ENCODE measurements at regions not wholly inside any gene's neighbourhood (a gene's known extent, or its start where the extent isn't known, plus 50 kb on each side); places are given as distances from the start of the nearest gene placed in this dataset.

DNA sequence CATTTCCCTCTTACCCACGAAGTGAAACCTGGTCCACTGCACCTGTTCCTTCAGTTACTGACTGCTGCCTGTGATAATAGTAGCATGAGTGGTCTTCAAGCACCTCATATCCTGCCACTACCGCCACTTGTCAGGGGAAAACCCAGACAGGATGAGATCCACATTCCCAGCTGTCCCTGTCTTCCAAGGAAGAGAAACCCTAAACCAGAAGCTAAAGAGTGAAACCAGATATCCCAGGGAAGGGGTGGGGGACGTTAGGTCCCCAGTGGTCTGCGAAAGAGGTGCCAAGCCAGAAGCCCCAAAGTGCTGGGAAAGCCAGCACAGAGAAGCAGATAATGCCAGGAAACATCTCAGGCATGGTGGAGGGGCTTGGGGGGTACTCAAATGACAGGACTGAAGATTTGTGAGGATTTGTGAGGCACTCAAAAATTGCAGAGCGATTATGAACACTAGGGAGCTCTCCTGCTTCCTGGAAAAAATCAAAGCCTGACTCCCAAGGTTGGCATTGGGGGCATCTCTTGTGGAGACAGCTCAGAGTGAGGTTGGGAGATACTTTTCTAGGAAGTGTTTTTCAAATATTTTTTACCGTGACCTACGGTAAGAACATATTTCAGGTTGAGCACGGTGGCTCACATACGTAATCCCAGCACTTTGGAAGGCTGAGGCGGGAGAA is 77.9 kb downstream of the TMEM30B start:
- DNase-seq = no peak
- no peaks in the 10 kb centered on the region for H3K36me3 ChIP-seq
- H3K4me3 ChIP-seq = no peak overlapping the region
- no peak overlapping the region for H3K27ac ChIP-seq
- intact Hi-C loops (cut with DNase I; ENCODE audit: low total_unique reads) = no loop called here
- no peaks in the 10 kb centered on the region for H3K9me3 ChIP-seq
- WGBS, 5 donors = 70 to 77% (median 76%) methylated on average over 10 of the region's 10 CpGs
- TF ChIP-seq POLR2AphosphoS5 (IDR thresholded peaks at IDR 0.05) (no peak), POLR2A (IDR thresholded peaks at IDR 0.05) (no peak)
- TF ChIP-seq, protein P1, sequence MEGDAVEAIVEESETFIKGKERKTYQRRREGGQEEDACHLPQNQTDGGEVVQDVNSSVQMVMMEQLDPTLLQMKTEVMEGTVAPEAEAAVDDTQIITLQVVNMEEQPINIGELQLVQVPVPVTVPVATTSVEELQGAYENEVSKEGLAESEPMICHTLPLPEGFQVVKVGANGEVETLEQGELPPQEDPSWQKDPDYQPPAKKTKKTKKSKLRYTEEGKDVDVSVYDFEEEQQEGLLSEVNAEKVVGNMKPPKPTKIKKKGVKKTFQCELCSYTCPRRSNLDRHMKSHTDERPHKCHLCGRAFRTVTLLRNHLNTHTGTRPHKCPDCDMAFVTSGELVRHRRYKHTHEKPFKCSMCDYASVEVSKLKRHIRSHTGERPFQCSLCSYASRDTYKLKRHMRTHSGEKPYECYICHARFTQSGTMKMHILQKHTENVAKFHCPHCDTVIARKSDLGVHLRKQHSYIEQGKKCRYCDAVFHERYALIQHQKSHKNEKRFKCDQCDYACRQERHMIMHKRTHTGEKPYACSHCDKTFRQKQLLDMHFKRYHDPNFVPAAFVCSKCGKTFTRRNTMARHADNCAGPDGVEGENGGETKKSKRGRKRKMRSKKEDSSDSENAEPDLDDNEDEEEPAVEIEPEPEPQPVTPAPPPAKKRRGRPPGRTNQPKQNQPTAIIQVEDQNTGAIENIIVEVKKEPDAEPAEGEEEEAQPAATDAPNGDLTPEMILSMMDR (IDR thresholded peaks at IDR 0.05 in 8 of 11, conservative IDR thresholded peaks at IDR 0.05 in 3 of 11) = no peak
- H3K4me1 ChIP-seq = no peaks in the 10 kb centered on the region
- peaks cover 0 to 35% (median 0%) of the 10 kb centered on the region in 7 donors for H3K27me3 ChIP-seq (replicated peaks in 1 of 7)

DNA sequence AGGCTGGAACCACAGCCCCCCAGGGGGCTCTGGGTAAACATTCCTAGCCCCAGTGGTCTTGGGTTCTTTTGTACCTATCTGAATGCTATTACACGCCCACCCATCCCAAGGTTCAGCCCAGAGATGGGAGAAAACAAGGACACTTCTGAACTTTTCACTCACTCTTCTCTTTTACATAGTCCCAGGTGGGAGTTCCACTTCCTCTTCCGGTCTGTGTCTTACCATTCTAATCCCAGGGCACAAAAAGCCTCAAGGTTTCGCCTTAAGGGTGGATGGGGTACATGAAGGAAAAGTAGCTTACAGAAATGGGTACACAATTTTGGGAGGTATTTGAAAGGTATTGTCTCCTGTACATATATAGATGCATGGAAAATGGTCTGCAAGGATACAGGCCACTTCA is 79.0 kb downstream of the TMEM30B start:
- intact Hi-C loops (cut with DNase I; ENCODE audit: low total_unique reads) = no loop called here
- H3K27ac ChIP-seq = no peak overlapping the region
- H3K27me3 ChIP-seq (replicated peaks in 1 of 7) = peaks cover 0 to 42% (median 0%) of the 10 kb centered on the region in 7 donors
- no peak for TF ChIP-seq POLR2AphosphoS5 (IDR thresholded peaks at IDR 0.05)
- TF ChIP-seq POLR2A (IDR thresholded peaks at IDR 0.05) = no peak
- TF ChIP-seq, protein P1 (IDR thresholded peaks at IDR 0.05 in 8 of 11, conservative IDR thresholded peaks at IDR 0.05 in 3 of 11) = no peak
- no peak overlapping the region for H3K4me3 ChIP-seq
- no peaks in the 10 kb centered on the region for H3K4me1 ChIP-seq
- no peak for DNase-seq
- no peaks in the 10 kb centered on the region for H3K9me3 ChIP-seq
- H3K36me3 ChIP-seq = no peaks in the 10 kb centered on the region
- 69 to 87% (median 80%) methylated on average over 3 of the region's 3 CpGs for WGBS, 5 donors

DNA sequence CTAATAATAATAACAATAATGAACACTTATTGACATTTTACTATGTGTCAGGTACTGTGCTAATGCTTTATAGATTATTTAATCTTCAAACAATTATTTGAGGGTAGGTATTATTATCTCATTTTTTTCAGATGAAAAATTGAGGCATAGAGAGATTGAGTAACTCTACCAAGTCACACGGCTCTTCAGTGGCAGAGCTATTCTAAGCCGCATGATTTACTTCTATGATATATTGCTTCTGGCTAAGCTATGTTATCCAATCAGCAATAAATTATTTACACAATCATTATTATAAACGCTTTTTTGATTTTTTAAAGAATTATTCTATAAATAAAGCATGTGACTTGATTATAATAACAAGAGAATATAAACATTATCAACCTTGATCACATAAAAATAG is 80.0 kb downstream of the TMEM30B start:
- H3K36me3 ChIP-seq = no peaks in the 10 kb centered on the region
- no peak for DNase-seq
- H3K4me1 ChIP-seq = no peaks in the 10 kb centered on the region
- intact Hi-C loops (cut with DNase I; ENCODE audit: low total_unique reads) = no loop called here
- H3K9me3 ChIP-seq = no peaks in the 10 kb centered on the region
- WGBS, 5 donors = 47 to 63% (median 55%) methylated on average over 3 of the region's 3 CpGs
- no peak overlapping the region for H3K4me3 ChIP-seq
- H3K27ac ChIP-seq = no peak overlapping the region
- H3K27me3 ChIP-seq (replicated peaks in 1 of 7) = peaks cover 0 to 42% (median 0%) of the 10 kb centered on the region in 7 donors
- TF ChIP-seq POLR2AphosphoS5 (IDR thresholded peaks at IDR 0.05) (no peak), POLR2A (IDR thresholded peaks at IDR 0.05) (no peak)
- TF ChIP-seq, protein P1 (IDR thresholded peaks at IDR 0.05 in 8 of 11, conservative IDR thresholded peaks at IDR 0.05 in 3 of 11) = no peak

DNA sequence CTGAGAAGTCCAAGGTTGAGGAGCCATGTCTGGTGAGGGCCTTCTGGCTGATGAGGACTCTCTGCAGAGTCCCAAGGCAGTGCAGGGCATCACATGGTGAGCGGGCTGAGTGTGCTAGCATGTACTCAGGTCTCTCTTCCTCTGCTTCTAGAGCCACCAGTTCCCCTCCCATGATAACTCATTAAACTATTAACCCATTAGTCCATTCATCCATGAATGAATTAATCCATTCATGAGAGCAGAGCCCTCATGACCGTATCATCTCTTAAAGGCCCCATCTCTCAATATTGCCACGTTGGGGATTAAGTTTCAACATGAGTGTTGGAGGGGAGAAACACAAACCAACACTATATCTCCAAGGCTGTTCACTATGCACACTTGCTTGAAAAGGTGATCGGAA is 83.7 kb downstream of the TMEM30B start:
- TF ChIP-seq POLR2AphosphoS5 (IDR thresholded peaks at IDR 0.05) = no peak
- TF ChIP-seq POLR2A (IDR thresholded peaks at IDR 0.05) = no peak
- TF ChIP-seq, protein P1 (IDR thresholded peaks at IDR 0.05 in 8 of 11, conservative IDR thresholded peaks at IDR 0.05 in 3 of 11) = no peak
- intact Hi-C loops (cut with DNase I; ENCODE audit: low total_unique reads) = no loop called here
- Histone ChIP-seq H3K4me1 (no peaks in the 10 kb centered on the region), H3K36me3 (no peaks in the 10 kb centered on the region), H3K4me3 (no peak overlapping the region), H3K27me3 (replicated peaks in 1 of 7) (peaks cover 0 to 37% (median 0%) of the 10 kb centered on the region in 7 donors), H3K27ac (no peak overlapping the region), H3K9me3 (peaks cover 0 to 8% (median 0%) of the 10 kb centered on the region in 8 donors)
- no peak for DNase-seq
- WGBS, 5 donors = 62 to 82% (median 78%) methylated on average over 4 of the region's 4 CpGs

Data from spleen (tissue), 11 donors.